ENCODE measurements at regions not wholly inside any gene's neighbourhood (a gene's known extent, or its start where the extent isn't known, plus 50 kb on each side); places are given as distances from the start of the nearest gene placed in this dataset.

DNA sequence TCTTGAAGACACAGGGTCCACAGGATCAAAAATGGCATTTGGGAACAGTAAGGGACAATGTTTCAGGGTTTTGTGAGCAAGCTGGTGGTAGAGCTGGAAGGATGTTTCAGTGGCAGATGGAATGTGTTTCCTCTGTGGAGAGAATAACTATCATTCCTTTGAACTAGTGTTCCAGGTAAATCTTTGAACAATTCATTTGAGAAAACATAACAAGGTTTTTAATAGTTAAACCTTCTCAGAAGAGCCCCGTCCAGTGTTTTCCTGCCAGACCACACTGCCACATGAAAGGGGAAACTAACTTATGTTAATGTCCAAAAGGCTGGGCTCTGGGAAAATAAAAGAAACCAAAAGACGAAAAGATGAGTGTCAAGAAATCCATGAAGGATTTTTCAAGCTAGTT, 207.0 kb upstream of the ZNF462 start:
- no peak for DNase-seq (ENCODE audit: low spot score)

DNA sequence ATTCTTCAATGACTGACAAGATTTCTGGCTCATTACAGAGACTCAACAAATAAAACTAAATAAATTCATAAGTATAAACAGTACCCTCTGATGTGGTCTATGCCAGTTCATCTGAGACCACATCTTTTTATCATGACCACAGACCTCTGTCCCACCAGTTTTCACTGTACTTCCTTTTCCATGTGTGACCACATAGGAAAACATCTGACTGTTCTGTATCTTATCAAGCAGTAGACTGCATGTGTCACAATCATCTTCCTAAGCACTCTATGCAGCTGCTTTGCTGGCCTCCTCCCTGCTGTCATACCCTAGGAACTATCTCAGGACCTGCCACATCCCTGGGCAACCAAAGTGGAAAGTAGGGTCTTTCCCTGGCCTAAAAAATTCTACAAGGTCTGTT, 205.0 kb upstream of the ZNF462 start:
- DNase-seq (ENCODE audit: low spot score), result no peak

DNA sequence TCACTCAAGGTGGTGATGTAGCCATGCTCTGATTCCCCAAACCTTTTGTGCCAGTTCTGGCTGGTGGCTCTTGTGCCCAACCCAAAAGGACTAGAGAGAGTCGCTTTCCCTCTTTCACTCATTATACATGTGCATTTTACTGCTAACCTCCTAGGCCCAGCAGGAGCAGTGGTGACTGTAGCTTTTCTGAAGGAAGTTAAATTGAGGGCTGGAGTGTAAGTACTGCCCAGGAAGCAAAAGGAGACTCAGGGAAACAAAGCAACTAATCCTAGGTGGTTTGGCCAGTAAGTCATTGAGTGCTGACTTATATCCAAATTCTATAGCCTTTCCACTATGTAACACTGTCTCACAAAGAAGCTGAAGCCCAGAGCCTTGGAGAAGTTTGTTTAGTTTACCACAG, 194.4 kb upstream of the ZNF462 start:
- DNase-seq (ENCODE audit: low spot score), result no peak

DNA sequence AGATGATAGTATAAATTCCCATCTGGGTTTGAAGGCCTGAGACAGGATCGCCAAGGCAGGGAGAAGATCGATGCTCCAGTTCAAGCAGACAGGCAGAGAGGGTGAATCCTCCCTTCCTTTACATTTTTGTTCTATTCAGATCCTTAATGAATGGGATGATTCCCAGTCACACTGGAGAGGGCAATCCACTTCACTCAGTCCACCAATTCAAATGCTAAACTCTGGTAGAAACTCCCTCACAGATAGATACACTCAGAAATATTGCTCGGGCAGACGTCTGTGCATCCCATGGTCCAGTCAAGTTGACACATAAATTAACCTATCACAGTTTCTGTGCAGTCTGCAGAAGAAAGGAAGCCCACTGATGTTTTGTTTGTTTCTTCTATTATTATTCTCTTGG, 193.1 kb upstream of the ZNF462 start:
- no peak for DNase-seq (ENCODE audit: low spot score)

DNA sequence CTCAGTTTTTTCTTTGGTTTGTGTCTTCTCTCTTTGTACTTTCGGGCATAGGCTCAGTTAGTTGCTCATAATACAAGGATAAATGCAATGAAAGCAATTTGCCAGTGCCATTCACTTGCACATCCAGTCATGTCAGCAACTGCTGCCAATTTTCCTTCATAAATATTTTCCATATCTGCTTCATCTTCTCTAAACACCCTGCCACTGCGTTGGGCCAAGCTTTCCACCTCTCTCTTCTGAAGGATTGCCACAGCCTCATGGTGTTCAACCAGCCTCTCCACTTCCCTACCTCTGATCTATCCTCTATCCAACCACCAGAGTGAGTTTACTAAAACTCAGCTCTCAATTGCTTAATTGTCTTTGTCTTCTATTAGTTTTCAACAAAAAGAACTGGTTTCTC, 192.5 kb upstream of the ZNF462 start:
- DNase-seq (ENCODE audit: low spot score), result no peak

DNA sequence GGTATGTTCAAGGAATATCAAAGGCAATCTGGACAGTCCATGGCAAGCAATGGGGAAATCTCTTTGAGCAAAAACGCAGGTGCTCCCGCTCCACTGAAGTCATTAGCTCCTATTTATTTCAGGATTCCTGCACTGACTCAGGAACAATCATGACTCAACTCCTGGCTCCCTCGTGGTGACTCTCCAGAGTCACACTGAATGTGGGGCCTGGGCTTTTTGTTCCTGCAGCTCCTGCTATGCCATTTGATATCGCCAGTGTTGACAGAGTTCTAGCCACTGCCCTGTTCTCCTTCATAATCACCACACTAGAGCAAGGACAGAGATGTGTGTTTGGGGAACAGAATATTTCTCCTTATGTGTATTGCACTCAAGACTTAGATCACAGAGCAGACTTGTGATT, 187.2 kb upstream of the ZNF462 start:
- DNase-seq (ENCODE audit: low spot score), result peak; percentile 4

DNA sequence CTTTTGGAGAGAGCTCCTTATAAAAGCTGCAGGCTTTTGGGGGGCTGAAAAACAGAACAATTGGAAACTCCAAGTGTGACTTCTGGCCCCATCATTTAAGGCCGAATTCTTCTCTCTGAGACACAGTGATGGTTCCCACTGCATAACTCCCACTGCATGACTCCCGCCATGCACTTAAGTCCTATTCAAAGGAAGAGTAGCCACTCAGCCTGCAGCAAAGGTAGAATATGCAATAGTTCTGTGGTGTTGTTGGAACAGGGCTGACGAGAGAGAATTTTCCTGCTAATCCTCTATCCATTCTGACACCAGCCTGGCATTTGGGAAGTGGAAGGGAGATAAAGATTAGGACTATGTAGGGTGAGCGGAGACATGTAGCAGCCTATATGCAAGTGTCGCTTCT, 185.6 kb upstream of the ZNF462 start:
- DNase-seq (ENCODE audit: low spot score), result no peak

DNA sequence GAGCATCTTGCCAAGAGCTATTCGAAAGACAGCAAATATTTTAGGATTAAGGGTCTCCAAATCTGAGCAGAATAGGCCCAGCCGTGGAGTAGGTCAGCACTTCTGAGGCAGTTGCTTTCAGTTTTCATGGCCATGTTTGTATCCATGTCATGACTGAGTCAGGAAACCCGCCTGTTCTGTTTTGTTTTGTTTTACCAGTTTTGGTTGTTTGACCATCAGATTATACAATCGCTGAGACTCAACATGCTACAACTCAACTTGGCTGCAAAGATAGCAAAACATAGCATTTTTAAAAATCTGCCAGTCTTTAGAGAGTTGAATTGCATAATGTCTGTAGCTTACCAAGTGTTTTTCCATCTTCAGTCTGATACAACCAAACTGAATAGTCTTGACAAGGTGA, 185.1 kb upstream of the ZNF462 start:
- no peak for DNase-seq (ENCODE audit: low spot score)

DNA sequence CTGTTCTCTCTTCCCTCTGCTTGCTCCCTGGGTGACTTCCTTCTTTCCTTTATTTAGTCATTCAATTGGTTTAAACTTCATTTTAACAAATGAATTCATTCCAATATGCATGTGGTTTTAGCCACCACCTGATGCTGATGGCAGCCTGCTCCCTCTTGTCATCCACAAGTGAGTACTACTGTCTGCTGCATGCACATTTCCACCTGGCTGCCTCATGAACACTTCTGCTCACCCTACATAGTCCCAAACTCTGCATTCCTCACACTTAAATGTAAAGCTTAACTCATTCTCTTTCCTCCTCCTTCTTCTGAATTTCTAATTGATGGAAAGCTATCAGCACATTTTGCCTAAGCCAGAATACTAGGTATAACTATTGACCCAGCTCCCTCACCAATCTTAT, 184.7 kb upstream of the ZNF462 start:
- DNase-seq (ENCODE audit: low spot score), result no peak

DNA sequence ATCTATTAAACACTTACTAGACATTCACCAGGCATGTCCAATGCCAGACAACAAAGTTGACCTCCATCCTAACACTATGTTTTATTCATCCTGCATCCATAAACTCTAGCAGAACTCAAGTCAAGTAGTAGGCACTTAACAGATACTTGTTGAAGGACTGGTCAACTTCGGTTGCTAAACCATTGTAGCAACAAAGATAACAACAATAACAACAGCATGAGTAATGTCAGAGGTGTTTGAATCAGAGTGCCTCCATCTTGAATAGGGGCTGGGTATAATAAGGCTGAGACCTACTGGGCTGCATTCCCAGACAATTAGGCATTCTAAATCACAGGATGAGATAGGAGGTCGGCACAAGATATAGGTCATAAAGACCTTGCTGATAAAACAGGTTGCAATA, 180.5 kb upstream of the ZNF462 start:
- no peak for DNase-seq (ENCODE audit: low spot score)

DNA sequence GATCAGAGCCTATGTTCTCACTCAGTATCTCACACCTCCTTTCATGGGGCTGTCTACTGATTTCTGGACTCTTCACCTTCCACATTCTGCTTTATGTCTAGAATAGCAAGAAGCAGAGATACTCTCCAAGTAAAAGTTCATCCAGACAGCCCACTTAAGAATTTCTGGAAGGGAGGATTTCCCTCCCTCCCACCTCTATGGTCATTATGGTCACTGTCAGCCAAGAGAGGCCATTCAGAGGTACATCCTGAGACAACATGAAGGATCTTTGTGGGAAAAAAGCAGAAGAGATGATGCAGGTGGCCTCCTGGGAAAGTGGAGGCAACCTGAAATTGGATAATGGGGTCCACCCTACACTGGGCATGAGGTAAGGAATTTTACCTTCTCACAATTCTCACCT, 179.5 kb upstream of the ZNF462 start:
- DNase-seq (ENCODE audit: low spot score), result no peak

DNA sequence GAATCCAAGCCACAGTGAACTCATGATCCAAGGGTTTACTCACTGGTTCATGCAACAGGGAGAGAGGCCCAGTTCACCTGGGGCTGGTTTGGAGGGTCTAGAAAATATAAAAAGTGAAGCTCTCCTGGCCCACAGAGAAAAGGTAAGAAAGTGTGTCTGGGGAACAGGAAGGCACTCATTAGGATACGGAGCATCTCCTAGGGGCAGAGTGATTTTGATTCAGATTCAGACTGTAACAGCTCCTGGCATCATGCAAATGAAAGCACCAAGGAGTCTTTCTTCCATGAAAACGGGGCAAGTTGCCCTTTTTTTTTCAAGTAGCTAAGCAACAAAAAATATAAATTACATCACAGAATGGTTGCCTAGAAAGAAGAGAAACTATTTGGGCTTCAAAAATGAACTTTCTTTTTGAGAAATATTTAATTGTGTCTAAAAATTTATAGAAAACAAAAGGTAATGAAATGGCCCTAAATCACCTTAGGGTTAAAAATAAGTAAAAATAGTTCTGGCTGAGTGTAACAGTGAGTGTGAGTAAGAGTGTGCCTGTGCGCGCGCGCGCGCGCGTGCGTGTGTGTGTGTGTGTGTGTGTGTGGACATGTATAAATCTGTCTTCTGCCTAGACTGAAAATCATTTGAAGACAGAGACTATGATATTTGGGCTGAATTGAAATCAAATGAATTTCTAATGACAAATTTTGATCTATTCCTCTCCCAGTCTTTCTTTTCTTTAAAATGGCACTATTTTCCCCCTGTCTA, 177.8 kb upstream of the ZNF462 start:
- DNase-seq (ENCODE audit: low spot score), result no peak

DNA sequence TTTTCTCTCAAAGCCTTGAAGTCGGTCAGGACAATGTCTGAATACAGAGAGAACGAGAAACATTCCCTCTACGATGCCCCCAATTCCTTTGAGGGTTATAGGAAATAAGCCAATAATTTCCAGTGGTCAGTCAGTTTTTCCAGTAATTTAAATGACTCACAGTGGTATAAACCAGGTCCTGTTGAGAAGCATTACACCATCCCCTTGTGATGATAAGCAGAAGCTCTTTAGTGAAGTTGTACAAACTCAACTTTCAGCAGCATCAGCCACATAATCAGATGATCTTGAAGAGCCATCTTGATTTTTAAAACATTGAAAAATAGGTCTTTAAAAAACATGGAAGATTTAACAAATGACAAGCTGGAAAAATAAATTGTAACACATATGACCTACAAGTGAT, 173.9 kb upstream of the ZNF462 start:
- no peak for DNase-seq (ENCODE audit: low spot score)

DNA sequence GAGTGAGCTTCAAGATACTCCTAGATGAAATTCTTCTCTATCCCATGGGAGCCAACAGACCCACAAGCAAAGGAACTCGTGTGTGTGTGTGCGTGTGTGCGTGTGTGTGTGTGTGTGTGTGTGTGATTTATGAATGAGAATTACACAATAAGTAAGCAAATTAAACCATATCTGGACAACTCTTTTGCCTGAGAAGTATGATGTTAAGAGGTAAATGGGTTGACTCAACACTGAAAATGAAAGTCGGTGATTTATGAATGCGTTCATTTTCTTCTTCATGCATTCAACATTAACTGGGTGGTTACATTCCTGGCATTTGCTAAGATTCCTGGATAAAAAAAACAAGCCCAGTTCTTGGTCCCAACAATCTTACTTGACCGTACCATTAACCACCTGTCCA, 171.3 kb upstream of the ZNF462 start:
- no peak for DNase-seq (ENCODE audit: low spot score)

DNA sequence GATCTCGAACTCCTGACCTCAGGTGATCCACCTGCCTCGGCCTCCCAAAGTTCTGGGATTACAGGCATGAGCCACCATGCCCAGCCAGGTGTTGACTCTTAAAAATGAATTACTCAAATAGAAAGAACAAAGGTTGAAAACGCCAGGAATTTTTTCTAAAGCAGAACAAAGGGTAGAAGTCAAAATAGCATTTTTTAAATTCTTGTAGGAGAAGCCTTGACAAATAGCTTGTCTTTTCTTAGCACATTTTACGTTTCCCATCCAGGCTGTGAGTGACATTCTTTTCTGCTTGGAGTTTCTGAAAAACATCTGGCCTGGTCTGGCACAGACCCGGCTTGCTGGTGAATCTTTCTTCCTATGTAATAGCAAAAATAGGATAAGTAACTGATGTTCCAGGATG, 169.4 kb upstream of the ZNF462 start:
- DNase-seq (ENCODE audit: low spot score), result no peak

DNA sequence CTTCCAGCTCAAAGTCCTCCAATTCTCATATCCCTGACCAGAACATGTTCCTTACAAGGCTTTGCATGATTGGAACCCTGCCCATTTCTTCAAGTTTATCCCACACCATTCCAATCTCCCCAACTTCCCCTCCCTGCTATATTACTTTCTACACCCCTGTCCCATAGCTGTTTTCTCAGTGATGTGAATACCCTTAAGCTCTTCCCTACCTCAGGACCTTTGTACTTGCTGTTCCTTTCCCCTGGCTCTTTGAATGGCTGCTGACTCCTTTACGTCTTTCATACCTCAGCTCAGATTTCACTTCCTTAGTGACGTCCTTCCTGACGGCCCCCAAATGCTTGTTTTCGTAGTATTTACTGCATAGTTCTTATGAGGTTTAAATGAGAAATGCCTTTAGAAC, 166.2 kb upstream of the ZNF462 start:
- DNase-seq (ENCODE audit: low spot score), result no peak

DNA sequence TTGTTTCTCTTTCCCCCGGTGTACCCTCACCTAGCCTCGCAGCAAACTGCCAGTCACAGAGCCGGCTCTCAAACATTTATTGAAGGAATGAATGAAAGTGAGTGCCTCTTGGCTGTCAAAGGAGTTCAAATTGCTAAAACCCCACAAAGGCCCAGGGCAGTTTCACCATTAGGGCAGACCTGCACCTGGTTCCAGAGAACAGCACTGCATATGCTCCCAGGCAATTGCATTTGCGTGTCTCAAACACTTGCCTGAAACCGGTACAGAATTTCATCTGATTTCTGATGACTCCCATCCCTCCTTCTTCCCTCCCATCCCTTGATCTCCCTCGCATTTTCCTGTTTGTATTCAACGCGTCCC, 165.6 kb upstream of the ZNF462 start:
- no peak for DNase-seq (ENCODE audit: low spot score)

DNA sequence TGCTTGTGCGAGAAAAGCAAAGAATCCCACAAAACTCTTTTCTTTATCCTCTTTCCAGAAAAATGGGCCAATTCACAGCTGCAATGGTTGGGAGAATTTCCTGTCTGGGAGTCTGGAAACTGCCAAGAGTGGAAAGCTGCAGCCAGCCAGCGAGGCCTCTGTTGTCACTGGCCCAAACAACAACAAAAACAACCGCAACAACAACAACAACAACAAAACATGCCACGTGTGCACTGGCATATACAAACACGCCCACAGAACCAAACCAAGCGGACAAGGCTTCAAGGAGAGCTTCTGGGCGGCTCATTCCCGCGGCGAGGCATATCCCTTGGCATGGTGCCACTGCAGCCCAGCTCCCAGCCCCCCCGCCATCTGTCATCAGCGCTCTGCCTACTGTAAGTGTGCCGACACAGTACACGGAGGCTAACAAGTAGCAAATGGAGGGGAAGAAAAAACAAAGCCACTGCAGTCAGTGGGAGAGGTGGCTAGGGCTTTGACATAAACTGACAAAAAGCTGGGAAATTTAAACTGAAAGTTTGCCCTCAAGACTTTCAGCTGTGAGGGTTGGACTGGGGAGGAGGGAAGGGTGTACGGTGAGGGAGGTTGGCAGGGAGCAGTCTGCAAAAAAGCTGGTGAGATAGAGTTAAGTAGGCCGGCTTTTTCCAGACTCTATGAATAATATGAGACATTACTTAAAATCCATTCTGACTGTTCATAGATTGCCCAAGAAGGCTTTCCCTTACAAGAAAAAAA, 165.0 kb upstream of the ZNF462 start:
- DNase-seq (ENCODE audit: low spot score), result peak; percentile 47

DNA sequence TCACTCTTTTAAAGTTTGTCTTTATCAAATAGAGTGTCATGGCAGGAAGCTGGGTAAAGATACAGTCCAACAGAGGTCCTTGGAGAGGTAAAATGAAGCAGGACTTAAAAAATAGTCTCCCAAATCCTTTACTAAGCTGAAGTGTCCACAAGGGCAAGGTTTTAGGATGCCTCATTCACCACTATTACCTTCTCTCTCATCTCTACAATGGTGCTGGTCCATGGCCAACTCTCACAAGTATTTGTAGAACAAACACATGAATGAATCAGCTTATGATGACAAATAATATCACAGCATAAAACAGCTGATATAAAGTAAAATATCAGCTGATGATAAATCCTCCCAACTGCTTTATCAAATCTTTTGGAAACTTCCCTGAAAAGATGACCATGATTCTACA, 162.3 kb upstream of the ZNF462 start:
- DNase-seq (ENCODE audit: low spot score), result no peak

DNA sequence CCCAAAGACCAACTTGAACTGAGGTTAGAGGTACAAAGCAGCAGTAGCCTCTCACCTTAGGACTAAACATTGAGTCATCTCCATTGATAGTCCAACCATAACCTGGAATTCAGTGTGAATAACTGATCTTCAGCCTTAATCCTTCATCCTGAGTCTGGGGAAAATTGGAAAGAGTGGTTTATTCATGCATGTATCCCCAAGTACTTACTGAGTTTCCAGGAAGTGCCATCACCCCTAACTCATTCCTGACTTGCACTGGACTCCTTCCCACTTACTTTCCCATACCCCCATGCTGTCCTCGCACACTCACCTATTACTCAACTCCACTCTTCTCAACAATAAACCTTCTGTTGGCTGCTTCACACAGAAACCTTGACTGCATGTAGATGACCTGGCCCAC, 161.4 kb upstream of the ZNF462 start:
- no peak for DNase-seq (ENCODE audit: low spot score)

DNA sequence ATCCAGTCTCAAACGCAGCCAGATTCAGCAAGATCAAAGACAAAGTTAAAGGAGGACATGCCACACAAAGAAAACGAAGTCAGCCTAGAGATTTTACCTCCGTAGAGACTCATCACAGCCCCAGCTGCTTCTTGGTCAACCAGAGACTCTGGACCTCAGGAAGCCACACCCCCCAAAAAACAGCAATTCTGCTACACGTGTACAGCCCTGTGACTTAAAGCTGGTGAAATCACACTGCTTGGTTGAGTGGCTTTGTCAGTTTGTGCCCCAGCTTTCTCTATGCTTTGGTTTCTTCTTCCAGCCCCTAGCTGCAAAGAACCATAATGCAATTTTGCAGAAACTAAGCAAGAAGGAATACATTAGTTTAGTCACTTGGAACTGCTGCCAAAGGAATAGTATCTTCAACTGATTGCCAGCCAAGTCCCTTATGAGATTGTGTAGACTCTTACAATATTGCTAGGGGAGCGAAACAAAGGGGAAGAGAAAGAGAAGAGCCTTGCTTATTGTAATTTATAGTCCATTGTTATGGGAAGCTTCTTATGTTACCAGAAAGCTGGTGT, 158.8 kb upstream of the ZNF462 start:
- DNase-seq (ENCODE audit: low spot score), result no peak

DNA sequence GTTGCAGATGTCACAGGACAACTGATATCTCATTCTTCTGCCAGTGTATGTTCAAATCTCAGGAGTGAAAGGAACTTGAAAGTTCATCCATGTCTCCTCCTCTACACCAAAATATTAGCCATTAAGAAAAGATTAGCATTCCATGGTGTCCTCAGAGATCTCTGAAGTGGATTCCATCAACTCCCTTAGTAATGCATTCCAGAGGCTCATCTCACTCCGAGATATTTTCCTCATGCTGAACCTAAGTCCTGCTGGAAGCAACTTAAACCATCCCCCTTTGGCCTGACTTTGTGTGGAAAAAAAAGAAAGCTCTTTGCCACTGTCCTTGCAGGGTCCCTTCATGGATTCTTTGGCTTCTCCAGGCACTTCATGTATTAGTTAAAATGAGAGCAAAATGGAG, 155.7 kb upstream of the ZNF462 start:
- no peak for DNase-seq (ENCODE audit: low spot score)

DNA sequence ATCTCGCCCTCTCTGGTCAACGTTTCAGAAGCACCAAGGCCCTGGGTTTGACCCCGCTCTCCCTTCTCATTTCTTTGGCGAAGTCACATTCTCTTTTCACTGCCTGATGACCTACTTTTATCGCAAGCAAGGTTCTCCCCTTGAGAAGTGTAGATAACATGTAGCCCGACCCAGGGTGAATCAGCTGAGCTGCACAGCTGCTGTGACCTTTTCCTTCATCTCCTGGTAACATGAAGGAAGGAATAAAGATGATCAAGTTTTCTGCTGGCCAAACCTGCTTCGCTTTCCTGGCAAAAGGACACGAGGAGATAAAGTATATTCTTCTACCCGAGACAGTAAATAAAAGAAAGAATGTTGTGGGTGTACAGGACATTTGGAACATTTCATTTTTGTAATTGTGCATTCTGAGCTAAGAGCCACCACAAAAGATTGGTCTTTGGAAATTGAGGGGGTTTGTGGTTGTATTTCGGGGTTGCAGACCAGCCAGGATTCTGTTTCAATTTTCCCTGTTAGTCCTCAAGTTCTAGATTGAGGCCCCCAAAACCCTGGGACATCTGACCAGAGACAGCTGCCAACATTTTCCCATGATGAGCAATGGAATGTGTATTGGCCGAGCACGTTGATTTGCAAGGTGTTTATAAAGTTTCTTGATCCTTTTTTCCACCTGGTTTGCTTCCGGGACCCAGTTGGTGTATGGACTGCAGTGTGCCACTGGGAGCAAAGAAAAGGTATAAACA, 155.1 kb upstream of the ZNF462 start:
- no peak for DNase-seq (ENCODE audit: low spot score)

All from pons (tissue), 1 donor.